Lung (tissue), 11 donors: ENCODE measurements at regions not wholly inside any gene's neighbourhood (a gene's known extent, or its start where the extent isn't known, plus 50 kb on each side); places are given as distances from the start of the nearest gene placed in this dataset.
"Not testable (repeated sequence)": the region's sequence is repeated elsewhere in the genome, so short reads cannot be mapped to it uniquely, and the experiment has no call there.

Experiments
- ATAC-seq: fragments of 200-7000 bp; cut with Tn5 transposase; one replicate; pipeline ENCODE4 v1.9.1; 2020; ENCODE audit warnings: moderate number of reproducible peaks; ENCODE audit not compliant: insufficient read depth, low FRiP score
- DNase-seq, 3 donors: peaks; one replicate each; pipeline ENCODE4 v3.0.0-alpha.2; 2013 to 2017
- H3K27ac ChIP-seq, 2 donors: one replicate each; pipeline ENCODE4 v1.5.1; 2013; ENCODE audit warnings: mild to moderate bottlenecking in 2 of 2, moderate library complexity in 2 of 2, control low read depth in 1 of 2, inconsistent platforms in 1 of 2, low read depth in 1 of 2, low read length in 1 of 2
- H3K27me3 ChIP-seq, 3 donors: one replicate each; pipeline ENCODE4 v1.5.1; 2013; ENCODE audit warnings: low read length in 2 of 3; ENCODE audit not compliant: control insufficient read depth in 3 of 3, insufficient read depth in 3 of 3
- H3K36me3 ChIP-seq, 4 donors: one replicate each; pipeline ENCODE4 v1.5.1; 2013; ENCODE audit warnings: low read length in 4 of 4, mild to moderate bottlenecking in 1 of 4, moderate library complexity in 1 of 4; ENCODE audit not compliant: control insufficient read depth in 4 of 4, insufficient read depth in 4 of 4
- H3K4me1 ChIP-seq, 5 donors: one replicate each; pipeline ENCODE4 v1.5.1; 2013; ENCODE audit warnings: low read length in 5 of 5, mild to moderate bottlenecking in 2 of 5, moderate library complexity in 1 of 5; ENCODE audit not compliant: control insufficient read depth in 5 of 5, insufficient read depth in 5 of 5
- H3K4me3 ChIP-seq: one replicate; pipeline ENCODE4 v1.5.1; 2013; ENCODE audit warnings: mild to moderate bottlenecking, control low read depth, moderate library complexity
- H3K9ac ChIP-seq, 2 donors: one replicate each; pipeline ENCODE4 v1.5.1; 2013; ENCODE audit warnings: low read length in 2 of 2, control low read depth in 1 of 2; ENCODE audit not compliant: insufficient read depth in 1 of 2
- H3K9me3 ChIP-seq, 4 donors: one replicate each; pipeline ENCODE4 v1.5.1; 2013; ENCODE audit warnings: low read length in 3 of 4, mild to moderate bottlenecking in 1 of 4, moderate library complexity in 1 of 4; ENCODE audit not compliant: control insufficient read depth in 4 of 4, insufficient read depth in 3 of 4
- CTCF ChIP-seq: IDR thresholded peaks from 2 replicates; pipeline ENCODE4 v1.5.1; 2012; ENCODE audit warnings: mild to moderate bottlenecking; ENCODE audit errors: control extremely low read depth, extremely low read depth
- WGBS, 2 donors: extraction: QIAGEN DNeasy Blood & Tissue Kit; methylation state at CpG; one replicate each; pipeline ENCODE4 v1.1.7; 2013; 5-methylcytosine and 5-hydroxymethylcytosine counted together
- donor health status: control.
- donor health status: control.
- donor health status: Bipolar disorder and iron deficiency.
- donor health status: healthy.
- donor health status: DM: yes; HTN: yes; CAD: no.

- no peaks in the 10 kb centered on the region for H3K27me3 ChIP-seq
- H3K4me3 ChIP-seq, result no peak overlapping the region
- no peaks in the 10 kb centered on the region for H3K36me3 ChIP-seq
- ATAC-seq (no peak), DNase-seq (no peak)
- H3K9me3 ChIP-seq, result no peaks in the 10 kb centered on the region
- no peak for TF ChIP-seq CTCF
- 59 to 73% methylated on average over 2 of the region's 2 CpGs for WGBS, 2 donors
- H3K4me1 ChIP-seq, result no peaks in the 10 kb centered on the region
- H3K9ac ChIP-seq, result no peak overlapping the region
- no peak overlapping the region for H3K27ac ChIP-seq
Measured at GRCh38 chr14:44396226-44396625, 110.9 kb downstream of the FSCB start.

- no peaks in the 10 kb centered on the region for H3K9me3 ChIP-seq
- DNase-seq (no peak), ATAC-seq (no peak)
- H3K27me3 ChIP-seq, result no peaks in the 10 kb centered on the region
- H3K9ac ChIP-seq, result no peak overlapping the region
- WGBS, 2 donors, result 57 to 69% methylated on average over 2 of the region's 2 CpGs
- H3K27ac ChIP-seq, result no peak overlapping the region
- no peaks in the 10 kb centered on the region for H3K4me1 ChIP-seq
- no peaks in the 10 kb centered on the region for H3K36me3 ChIP-seq
- TF ChIP-seq CTCF, result no peak
- no peak overlapping the region for H3K4me3 ChIP-seq
Measured at GRCh38 chr14:44392984-44393383, 114.1 kb downstream of the FSCB start.

GRCh38 chr14:44388306-44388705, 118.8 kb downstream of the FSCB start:
- no peak for DNase-seq
- Histone ChIP-seq H3K27me3 (no peaks in the 10 kb centered on the region), H3K4me1 (no peaks in the 10 kb centered on the region), H3K4me3 (no peak overlapping the region), H3K36me3 (no peaks in the 10 kb centered on the region), H3K27ac (no peak overlapping the region), H3K9ac (no peak overlapping the region), H3K9me3 (no peaks in the 10 kb centered on the region)
- TF ChIP-seq CTCF, result no peak
- ATAC-seq, result no peak

- WGBS, 2 donors, result 87 to 90% methylated on average over 6 of the region's 6 CpGs
- Histone ChIP-seq H3K27me3 (no peaks in the 10 kb centered on the region), H3K36me3 (no peaks in the 10 kb centered on the region), H3K9ac (no peak overlapping the region), H3K27ac (no peak overlapping the region), H3K4me3 (no peak overlapping the region), H3K9me3 (no peaks in the 10 kb centered on the region), H3K4me1 (no peaks in the 10 kb centered on the region)
- no peak for ATAC-seq
- no peak for TF ChIP-seq CTCF
- no peak for DNase-seq
Measured at GRCh38 chr14:44385906-44386305, 121.2 kb downstream of the FSCB start.

GRCh38 chr14:44385296-44385695, 121.8 kb downstream of the FSCB start:
- H3K4me1 ChIP-seq, ATAC-seq, H3K9me3 ChIP-seq, DNase-seq, H3K4me3 ChIP-seq, H3K27me3 ChIP-seq, H3K36me3 ChIP-seq, H3K9ac ChIP-seq, H3K27ac ChIP-seq: not testable (repeated sequence)
- WGBS, 2 donors, result 93% methylated on average over 6 of the region's 6 CpGs
